ENCODE measurements at regions not wholly inside any gene's neighbourhood (a gene's known extent, or its start where the extent isn't known, plus 50 kb on each side); places are given as distances from the start of the nearest gene placed in this dataset.

DNA sequence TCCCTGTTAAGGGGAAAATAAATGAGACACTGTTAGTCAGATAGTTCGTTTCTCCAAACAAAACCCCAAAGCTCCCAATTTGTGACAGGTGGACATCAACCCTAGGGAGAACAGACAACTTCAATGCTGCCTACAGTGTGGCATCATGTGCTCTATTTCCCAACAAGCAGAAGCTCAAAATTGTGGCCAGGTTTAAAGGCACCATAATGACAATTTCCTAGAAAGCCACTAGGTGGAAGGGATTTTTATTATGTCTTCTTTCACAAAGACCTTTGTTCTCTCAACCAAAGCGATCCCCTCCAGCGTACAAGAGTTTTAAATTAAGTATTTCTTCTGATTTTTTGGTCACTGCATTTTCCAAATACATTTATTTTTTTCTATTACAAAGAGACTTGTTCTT is 88.0 kb upstream of the MBIP start:
- no peak for DNase-seq

DNA sequence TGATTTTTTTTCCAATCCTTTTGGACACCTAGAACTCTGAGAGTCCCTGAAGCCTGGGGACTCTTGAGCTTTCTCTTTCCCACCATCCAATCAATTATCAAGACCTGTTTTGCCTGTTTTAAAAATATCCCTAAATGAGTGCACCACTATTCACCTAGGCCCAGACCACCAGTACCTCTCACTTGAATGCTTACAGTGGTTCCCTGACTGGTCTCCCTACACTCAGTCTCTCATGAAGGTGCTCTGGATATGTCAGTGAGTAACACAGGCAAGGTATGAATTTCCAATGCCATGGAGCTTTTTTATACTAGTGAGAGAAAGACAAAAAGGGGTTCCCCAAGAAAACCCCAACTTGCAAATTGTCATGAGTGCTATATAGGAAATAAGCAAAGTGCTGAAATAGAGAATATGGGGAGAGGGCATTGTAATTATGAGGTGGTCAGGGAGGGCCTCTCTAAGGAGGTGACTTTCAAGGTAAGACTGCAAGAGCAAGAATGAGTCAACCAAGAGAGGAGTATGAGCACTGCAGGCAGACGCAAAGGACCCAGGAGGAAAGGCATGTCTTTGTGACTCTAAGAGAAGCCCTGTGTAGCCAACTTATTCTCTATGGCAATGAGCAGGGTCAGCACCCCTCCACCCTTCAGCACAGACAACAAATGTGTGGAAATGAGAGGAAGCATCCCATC is 85.3 kb upstream of the MBIP start:
- DNase-seq: no peak

DNA sequence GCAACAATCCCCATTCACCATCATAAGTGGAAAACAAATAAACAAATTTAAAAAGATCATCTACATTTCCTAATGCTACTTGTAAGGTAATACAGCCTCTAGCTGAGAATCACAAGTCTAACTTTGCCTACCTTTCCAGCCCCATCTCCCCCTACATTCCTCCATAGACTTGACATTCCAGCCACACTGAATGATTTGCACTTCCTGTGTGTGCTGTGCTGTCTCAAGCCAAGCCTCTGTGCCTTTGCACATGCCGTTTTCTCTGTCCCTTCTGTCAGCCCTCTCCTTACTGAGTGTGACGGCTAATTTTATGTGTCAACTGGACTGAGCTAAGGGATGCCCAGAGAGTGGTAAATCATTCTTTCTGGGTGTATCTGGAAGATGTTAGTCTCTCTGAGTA is 82.4 kb upstream of the MBIP start:
- DNase-seq: no peak

DNA sequence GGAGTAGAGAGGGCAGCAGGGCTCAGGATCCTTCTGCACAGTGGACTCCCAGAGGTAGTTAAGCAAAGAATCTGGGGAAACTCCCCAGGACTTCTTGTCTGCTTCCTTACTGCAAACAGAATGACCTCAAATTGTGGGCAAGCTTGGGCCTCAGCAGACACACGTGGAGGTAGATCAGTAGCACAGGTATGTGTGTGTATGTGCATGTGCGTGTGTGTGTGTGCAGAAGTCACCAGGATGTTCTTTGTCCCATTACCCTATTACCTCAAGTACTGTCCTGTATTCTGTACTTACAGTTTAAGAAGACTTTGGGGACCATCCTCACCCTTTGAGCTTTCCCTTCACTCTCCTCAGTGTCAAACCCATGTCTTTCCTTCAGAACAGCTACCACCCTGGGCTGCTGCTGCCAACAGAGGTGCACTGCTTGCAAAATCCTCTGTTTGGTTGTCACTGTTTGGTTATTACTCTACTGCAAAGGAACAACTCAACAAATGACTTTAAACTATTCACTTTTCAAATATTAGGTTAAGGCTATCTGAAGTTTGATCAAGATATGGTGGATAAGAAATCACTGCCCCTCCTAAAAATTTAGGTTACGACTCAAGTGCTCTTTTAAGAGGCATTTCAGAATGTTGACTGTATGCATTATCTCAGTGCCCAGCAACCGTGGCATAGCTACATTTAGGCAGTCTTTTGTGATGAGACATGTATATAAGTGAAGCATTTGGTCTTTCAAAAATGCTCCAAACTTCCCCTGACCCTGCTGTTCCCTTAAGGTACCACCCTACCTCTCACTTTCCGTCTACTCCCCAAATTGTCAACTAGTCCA is 78.2 kb upstream of the MBIP start:
- no peak for DNase-seq

DNA sequence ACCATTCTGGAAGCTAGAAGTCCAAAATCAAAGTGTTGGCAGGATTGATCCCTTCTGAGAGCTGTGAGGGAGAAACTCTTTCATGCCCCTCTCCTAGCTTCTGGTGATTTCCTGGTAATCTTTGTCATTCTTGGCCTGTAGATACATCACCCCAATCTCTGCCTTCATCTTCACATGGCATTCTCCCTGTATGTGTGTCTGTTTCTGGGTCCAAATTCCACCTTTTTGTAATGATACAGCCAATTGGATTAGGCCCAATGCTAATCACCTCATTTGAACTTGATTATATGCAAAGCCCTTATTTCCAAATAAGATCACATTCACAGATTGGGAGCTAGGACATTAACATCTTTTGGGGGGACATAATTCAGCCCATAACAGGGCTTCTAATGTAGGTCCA is 76.9 kb upstream of the MBIP start:
- no peak for DNase-seq

DNA sequence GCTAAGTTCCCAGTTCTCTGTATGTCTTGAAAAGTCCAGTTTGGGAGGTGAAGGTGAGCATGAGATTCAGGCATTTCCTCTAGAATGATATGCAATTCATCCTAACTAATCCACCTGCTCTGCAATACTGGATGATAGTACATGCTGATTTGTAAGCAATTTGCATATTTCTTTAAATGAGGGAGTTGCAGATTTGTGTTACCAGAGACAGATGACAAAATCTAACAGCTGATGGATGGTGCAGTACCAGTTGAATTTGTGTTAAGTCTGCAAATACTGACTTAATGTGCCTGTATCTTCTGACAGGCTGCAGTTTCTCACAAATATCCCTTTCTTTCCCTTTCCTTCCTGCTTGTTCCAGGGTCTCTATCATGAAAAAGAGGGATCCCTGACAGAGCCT is 76.4 kb upstream of the MBIP start:
- DNase-seq: no peak

DNA sequence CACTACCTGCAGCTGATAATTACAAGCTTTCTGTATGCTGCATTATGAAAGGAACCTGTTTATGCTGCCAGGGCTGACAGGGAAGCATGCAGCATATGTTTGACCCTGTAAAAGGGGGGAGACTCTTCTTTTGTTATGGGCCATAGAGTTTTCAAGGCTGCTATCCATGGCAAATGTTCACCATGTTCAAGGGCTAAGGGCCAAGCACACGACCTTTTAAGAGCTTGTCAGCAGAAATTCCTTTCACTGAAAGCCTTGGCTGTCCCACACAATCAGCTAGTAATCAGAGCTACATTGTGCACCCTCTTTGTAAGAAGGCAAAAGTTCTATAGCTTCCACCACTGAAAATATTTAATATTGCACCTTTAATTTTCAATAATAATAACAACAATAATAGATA is 74.2 kb upstream of the MBIP start:
- no peak for DNase-seq

DNA sequence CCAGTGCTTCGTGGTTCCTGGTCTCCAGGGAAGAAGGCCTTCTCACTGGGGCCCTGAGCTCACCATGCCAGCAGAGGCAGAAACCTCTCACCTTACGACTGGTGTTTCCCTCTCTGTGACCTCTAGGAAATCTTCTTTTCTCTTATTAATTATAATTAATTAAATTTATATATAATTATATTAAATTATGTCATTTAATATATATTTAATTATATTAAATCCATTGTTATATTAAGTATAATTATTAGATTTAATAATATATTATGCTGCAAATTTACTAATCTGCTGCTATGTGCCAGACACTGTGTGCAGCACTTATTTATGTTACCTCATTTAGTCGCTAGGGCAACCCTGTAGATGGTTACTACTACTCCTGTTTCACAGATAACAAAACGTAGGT is 70.3 kb upstream of the MBIP start:
- no peak for DNase-seq

DNA sequence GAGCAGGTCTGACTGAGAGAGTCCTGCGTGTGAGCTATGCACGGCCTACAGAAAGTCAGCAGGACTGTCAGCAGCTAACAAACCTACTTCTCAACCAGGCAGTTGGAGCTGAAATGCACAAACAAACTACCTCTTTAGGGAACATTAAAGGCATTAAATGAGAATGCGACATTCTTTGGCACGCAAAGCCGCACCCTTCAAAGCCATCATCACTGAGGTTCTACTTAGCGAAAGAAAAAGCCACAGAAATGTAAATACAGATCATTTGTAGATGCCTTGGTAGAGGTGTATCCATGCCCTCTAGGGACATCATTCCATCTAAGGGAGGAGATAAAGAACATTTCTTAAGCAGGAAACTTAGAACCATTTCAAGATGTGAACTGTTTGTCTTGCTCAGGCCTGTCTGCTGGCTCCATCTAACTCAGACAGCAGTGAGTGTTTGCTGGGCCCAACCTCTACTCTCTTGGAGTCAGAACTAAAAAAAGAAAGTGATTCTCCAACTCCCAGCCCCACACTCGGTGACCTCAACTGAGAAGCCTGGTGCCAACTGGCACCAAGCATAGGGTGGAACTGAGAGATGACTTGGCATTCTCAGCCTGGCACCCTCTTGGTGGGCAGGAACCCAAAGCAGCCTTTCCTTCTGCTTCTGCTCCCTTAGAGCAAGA is 63.5 kb upstream of the MBIP start:
- DNase-seq: no peak

DNA sequence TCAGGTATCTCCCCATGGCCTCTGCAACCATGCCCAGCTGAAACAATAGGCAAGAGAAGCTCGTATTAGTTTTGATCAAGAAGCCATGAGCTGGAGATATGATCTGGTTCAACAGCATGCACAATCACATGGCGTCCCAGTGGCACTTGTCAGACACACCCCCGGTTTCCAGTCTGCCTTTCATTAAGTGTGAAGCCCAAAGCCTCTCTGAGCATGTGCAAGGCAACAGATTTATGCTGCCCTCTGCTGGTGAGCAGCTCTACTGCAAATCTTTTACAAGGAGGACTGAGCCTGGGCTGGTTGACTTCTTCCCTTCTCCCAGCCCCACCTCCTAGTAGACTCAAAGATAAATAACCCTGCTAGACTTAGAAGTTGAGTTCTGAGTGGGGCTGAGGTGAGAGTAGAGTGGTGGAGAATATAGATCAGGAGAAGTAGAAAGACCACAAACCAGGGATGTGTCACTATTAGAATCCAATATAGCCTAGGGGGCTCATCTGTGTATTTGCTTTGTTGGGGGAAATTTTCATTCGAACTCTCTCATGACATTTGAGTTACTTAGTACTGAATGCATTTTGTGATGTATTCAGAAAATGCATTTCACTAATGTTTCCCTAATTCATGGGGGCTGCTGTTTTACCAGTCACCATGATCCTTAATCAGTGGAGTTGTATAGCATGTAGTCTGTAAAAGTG is 53.7 kb upstream of the MBIP start:
- peak; percentile 54 for DNase-seq

All from activated gamma-delta T cell treated with Interleukin-2 at 50 U/mL for 16 hours (primary cell).